ENCODE measurements at regions not wholly inside any gene's neighbourhood (a gene's known extent, or its start where the extent isn't known, plus 50 kb on each side); places are given as distances from the start of the nearest gene placed in this dataset.

DNA sequence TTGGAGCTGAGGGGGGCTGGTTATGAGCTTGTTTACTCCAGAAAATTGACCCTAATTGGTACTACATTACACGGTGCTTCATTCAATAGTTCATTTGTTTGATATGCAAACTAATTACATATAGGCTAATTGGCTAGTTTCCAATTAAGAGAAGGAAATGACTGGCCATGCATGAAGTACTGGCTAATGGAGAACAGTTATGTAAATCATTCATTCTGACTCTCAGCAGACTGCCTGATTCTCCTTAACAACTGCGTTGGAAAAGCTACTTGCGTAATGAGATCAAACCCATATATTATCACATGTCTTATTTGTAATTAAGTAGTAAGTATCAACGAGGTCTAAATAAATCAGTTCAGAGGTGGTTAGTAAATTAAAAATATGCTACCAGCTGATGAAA lies 81.8 kb upstream of the CTTNBP2 start:
- TF ChIP-seq, protein P1, sequence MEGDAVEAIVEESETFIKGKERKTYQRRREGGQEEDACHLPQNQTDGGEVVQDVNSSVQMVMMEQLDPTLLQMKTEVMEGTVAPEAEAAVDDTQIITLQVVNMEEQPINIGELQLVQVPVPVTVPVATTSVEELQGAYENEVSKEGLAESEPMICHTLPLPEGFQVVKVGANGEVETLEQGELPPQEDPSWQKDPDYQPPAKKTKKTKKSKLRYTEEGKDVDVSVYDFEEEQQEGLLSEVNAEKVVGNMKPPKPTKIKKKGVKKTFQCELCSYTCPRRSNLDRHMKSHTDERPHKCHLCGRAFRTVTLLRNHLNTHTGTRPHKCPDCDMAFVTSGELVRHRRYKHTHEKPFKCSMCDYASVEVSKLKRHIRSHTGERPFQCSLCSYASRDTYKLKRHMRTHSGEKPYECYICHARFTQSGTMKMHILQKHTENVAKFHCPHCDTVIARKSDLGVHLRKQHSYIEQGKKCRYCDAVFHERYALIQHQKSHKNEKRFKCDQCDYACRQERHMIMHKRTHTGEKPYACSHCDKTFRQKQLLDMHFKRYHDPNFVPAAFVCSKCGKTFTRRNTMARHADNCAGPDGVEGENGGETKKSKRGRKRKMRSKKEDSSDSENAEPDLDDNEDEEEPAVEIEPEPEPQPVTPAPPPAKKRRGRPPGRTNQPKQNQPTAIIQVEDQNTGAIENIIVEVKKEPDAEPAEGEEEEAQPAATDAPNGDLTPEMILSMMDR (IDR thresholded peaks at IDR 0.05) = no peak
- no peak for TF ChIP-seq CBX8 (IDR thresholded peaks at IDR 0.05)
- no peak for TF ChIP-seq POLR2A (IDR thresholded peaks at IDR 0.05; ENCODE audit: low read length)
- no peak for TF ChIP-seq JUN (IDR thresholded peaks at IDR 0.05)
- TF ChIP-seq EP300 (IDR thresholded peaks at IDR 0.05) = no peak
- TF ChIP-seq FOSB (CRISPR knock-in tag; IDR thresholded peaks at IDR 0.05) = no peak
- no peak for TF ChIP-seq KDM1A (IDR thresholded peaks at IDR 0.05; ENCODE audit: low read depth)
- no peak for TF ChIP-seq GATA3 (IDR thresholded peaks at IDR 0.05; ENCODE audit: borderline replicate concordance)
- no peak for TF ChIP-seq ESRRA (IDR thresholded peaks at IDR 0.05; ENCODE audit: borderline replicate concordance, low read length)
- TF ChIP-seq, protein P2, sequence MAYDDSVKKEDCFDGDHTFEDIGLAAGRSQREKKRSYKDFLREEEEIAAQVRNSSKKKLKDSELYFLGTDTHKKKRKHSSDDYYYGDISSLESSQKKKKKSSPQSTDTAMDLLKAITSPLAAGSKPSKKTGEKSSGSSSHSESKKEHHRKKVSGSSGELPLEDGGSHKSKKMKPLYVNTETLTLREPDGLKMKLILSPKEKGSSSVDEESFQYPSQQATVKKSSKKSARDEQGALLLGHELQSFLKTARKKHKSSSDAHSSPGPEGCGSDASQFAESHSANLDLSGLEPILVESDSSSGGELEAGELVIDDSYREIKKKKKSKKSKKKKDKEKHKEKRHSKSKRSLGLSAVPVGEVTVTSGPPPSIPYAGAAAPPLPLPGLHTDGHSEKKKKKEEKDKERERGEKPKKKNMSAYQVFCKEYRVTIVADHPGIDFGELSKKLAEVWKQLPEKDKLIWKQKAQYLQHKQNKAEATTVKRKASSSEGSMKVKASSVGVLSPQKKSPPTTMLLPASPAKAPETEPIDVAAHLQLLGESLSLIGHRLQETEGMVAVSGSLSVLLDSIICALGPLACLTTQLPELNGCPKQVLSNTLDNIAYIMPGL (CRISPR knock-in tag; IDR thresholded peaks at IDR 0.05; ENCODE audit: borderline replicate concordance) = no peak
- no peak for TF ChIP-seq SMC3 (IDR thresholded peaks at IDR 0.05)
- no peak for TF ChIP-seq MYC (IDR thresholded peaks at IDR 0.05; ENCODE audit: borderline replicate concordance, low read length)
- no peak for TF ChIP-seq POLR2AphosphoS2 (conservative IDR thresholded peaks at IDR 0.05; ENCODE audit: low read length)
- TF ChIP-seq PHF8 (IDR thresholded peaks at IDR 0.05; ENCODE audit: borderline replicate concordance, low read depth) = no peak

All from A549 (cell line).